ENCODE measurements at regions not wholly inside any gene's neighbourhood (a gene's known extent, or its start where the extent isn't known, plus 50 kb on each side); places are given as distances from the start of the nearest gene placed in this dataset.

GRCh38 chr4:151553874-151554273 is 144.9 kb downstream of the FHIP1A start:
- no peak for ATAC-seq
- no peak for DNase-seq (ENCODE audit: low spot score)
- Histone ChIP-seq H2AFZ (ENCODE audit: low read length) (no peak overlapping the region), H3K36me3 (replicated peaks in 1 of 2; ENCODE audit: control insufficient read depth in 1 of 2, insufficient read depth in 2 of 2, low read length in 2 of 2) (no peaks in the 10 kb centered on the region), H4K20me1 (ENCODE audit: insufficient read depth, low read length) (no peaks in the 10 kb centered on the region), H3K4me1 (ENCODE audit: insufficient read depth, low read length) (no peaks in the 10 kb centered on the region), H3K9me3 (ENCODE audit: low read length) (peaks cover 2% of the 10 kb centered on the region; the same call in 1 of the 2 replicates), H3K4me2 (ENCODE audit: low read depth, low read length) (no peak overlapping the region), H3K27me3 (ENCODE audit: control insufficient read depth in 1 of 2, insufficient read depth in 2 of 2, low read length in 2 of 2) (no peaks in the 10 kb centered on the region), H3K4me3 (replicated peaks in 1 of 3; ENCODE audit: insufficient read depth in 1 of 3, low read depth in 2 of 3, low read length in 3 of 3) (no peak overlapping the region), H3K9ac (ENCODE audit: insufficient read depth, low read depth, low read length) (no peak overlapping the region), H3K79me2 (ENCODE audit: insufficient read depth, low read length) (no peaks in the 10 kb centered on the region), H3K27ac (ENCODE audit: extremely low read length, insufficient read depth, low read length) (no peak overlapping the region)
- in situ Hi-C loops (cut with HindIII; ENCODE audit: extremely low pct_ligation_motif_present, low pct_unique_long_range_greater_than_20kb) = no loop called here
- no peak for TF ChIP-seq ZNF790 (CRISPR knock-in tag; IDR thresholded peaks at IDR 0.05; ENCODE audit: borderline replicate concordance)
- TF ChIP-seq DMTF1 (CRISPR knock-in tag; IDR thresholded peaks at IDR 0.05) = no peak
- no peak for TF ChIP-seq ZNF609 (CRISPR knock-in tag; IDR thresholded peaks at IDR 0.05; ENCODE audit: borderline replicate concordance)
- no peak for TF ChIP-seq SIX1 (CRISPR knock-in tag; IDR thresholded peaks at IDR 0.05; ENCODE audit: borderline replicate concordance)
- no peak for TF ChIP-seq ZNF30 (CRISPR knock-in tag; IDR thresholded peaks at IDR 0.05)
- TF ChIP-seq, protein P1, sequence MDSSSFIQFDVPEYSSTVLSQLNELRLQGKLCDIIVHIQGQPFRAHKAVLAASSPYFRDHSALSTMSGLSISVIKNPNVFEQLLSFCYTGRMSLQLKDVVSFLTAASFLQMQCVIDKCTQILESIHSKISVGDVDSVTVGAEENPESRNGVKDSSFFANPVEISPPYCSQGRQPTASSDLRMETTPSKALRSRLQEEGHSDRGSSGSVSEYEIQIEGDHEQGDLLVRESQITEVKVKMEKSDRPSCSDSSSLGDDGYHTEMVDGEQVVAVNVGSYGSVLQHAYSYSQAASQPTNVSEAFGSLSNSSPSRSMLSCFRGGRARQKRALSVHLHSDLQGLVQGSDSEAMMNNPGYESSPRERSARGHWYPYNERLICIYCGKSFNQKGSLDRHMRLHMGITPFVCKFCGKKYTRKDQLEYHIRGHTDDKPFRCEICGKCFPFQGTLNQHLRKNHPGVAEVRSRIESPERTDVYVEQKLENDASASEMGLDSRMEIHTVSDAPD (CRISPR knock-in tag; IDR thresholded peaks at IDR 0.05) = no peak
- TF ChIP-seq ZNF891 (CRISPR knock-in tag; IDR thresholded peaks at IDR 0.05) = no peak
- TF ChIP-seq, protein P2, sequence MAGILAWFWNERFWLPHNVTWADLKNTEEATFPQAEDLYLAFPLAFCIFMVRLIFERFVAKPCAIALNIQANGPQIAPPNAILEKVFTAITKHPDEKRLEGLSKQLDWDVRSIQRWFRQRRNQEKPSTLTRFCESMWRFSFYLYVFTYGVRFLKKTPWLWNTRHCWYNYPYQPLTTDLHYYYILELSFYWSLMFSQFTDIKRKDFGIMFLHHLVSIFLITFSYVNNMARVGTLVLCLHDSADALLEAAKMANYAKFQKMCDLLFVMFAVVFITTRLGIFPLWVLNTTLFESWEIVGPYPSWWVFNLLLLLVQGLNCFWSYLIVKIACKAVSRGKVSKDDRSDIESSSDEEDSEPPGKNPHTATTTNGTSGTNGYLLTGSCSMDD (CRISPR knock-in tag; IDR thresholded peaks at IDR 0.05) = no peak
- TF ChIP-seq SIX4 (CRISPR knock-in tag; IDR thresholded peaks at IDR 0.05) = no peak
- no peak for TF ChIP-seq ZNF83 (CRISPR knock-in tag; IDR thresholded peaks at IDR 0.05; ENCODE audit: borderline replicate concordance)
- no peak for TF ChIP-seq ZFP37 (CRISPR knock-in tag; IDR thresholded peaks at IDR 0.05; ENCODE audit: borderline replicate concordance)
- TF ChIP-seq CREB3 (CRISPR knock-in tag; IDR thresholded peaks at IDR 0.05) = no peak
- ChIA-PET CTCF (ENCODE audit: low intra/inter-chr PET ratio, low total read pairs) (no interaction called here), POLR2A (no interaction called here)
- FAIRE-seq = no peak
- intact Hi-C loops (cut with micrococcal nuclease; ENCODE audit: unreplicated experiment) = no loop called here
- BruUV-seq (replicated peaks) = no TSS peak
- 63% methylated on average over 2 of the region's 2 CpGs for WGBS (ENCODE audit: low lambda C conversion rate)
